ENCODE measurements at regions not wholly inside any gene's neighbourhood (a gene's known extent, or its start where the extent isn't known, plus 50 kb on each side); places are given as distances from the start of the nearest gene placed in this dataset.

DNA sequence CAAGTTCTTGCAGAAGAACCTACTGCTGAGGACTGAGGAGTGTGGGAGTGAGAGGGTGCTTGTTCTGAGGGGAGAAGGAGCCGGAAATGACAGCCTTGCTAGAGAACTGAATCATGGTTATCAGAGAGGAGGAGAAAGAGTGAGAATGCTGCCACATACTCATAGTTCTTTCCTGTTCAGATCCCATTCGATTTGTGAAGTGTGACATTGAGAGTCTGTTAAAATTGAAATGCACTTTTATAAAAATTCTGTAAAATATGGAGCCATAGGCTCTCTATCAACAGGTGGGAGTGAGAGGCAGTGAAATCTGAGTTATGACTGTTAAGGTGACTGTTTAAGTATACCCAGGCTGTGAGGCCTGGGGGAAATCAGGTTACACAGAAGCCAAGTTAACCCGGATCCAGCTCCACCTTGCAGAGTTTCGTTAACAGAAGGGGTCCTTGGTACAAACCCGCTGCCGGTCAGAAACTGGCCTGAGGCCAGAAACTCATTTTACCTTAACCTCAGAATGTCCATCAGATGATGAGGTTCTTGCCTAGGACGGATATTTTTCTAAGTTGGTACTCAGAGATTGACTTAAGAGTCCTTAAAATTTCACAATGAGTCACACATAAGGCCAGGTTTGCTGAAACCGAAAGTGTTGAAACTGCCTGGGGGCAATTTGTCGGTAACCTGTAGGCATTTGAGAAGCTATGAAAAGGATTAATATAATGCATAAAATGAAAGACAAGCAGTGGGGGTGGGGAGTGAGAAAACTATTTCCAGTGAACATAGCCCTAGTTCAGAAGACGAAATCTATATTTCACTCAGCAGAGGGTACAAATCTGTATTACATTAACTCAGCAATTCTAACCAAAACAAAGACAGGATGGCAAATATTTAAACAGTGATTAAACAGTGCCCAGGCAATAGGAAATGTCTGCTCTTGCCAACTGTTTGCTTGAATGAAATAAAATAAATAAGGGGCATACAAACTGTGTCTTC, 350.5 kb downstream of the KCNRG start:
- peak; percentile 60 for DNase-seq

DNA sequence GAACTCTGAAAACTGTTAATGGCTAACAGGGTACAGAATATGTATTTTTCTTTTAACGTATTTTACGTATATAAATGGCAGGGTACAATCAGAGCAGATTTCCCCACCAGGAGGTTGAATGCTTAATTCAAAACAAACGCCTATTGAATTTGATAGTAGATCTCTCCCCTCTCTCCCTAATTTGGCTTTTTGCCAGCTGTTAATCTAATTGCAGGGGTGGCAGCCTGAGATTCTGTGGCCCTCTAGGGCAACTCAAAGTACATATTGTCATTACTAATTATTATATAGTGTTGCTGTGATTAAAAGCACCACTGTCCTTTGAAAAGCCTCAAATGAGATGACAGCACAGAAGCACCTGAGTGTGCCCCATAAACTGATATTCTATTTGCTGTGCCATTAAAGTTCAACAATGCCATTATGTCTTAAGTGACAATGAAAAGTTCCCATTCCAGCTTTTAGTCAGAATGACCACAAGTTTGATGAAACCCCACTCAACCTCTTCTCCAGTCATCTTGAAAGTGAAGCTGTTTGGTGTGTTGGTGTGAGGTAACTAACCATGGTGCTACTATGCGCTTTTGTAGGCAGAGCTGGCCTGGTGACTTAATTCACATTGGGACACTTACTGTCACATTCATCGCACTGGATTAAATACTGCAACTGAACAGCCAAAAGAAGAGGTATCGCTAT, 351.4 kb downstream of the KCNRG start:
- DNase-seq: peak; percentile 45

DNA sequence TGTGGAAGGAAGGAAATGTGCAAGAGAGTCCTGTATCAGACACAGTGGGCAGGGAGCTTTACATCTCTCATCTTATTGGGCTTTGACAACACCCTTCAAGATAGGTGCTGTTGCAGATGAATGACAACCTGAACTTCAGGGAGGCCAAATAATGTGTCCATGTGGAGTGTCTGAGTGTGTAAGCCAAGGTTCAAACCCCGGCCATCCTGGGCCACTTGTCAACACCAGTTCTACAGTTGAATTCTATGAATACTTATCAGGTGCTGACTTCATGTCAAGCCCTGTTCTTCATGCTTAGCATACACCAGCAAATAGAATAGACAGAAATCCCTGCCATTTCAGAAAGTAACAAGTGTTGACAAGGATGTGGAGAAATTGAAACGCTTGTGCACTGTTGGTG, 354.4 kb downstream of the KCNRG start:
- no peak for DNase-seq

DNA sequence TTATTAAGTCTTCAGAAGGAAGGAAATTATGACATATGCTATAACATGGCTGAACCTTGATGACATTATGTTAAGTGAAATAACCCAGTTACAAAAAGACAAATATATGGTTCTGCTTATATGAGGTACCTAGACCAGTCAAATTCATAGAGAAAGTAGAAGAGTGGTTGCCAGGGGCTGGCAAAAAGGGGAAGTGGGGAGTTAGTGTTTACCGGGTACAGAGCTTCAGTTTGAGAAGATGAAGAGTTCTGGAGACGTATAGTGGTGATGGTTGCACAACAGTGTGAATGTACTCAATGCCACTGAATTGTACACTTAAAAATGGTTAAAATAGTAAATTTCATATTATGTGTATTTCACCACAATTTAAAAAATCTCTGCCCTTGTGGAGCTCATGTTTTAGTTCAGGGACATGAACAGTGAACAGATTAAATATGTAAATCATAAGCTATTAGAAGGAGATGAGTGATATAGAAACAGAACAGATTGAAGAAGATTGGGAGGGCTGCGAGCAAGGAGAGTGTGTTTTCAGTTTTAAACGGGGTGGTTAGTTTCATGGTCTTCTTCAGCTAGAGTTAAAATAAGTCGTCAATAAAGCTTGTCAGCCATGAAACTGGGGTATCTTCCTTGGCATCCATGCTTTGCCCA, 355.2 kb downstream of the KCNRG start:
- DNase-seq: no peak

DNA sequence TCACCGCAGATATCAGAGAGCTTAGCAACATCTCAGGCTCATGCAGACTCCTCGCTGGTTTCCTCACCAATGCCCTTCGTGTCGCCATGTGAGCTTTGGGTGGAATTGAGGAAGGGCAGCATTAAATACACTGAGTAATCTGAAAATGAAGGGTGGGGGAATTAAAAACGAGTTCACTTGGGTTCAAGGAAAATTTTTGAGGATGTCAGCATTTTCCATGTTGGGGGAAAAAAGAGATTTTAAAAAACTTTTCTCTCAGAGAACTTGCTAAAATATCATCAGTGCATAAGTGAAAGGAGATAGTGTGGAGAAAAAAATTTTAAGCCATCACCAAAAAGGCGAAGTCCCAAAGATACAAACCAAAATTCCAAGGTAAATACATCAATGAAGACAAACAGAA, 359.3 kb downstream of the KCNRG start:
- DNase-seq: no peak

DNA sequence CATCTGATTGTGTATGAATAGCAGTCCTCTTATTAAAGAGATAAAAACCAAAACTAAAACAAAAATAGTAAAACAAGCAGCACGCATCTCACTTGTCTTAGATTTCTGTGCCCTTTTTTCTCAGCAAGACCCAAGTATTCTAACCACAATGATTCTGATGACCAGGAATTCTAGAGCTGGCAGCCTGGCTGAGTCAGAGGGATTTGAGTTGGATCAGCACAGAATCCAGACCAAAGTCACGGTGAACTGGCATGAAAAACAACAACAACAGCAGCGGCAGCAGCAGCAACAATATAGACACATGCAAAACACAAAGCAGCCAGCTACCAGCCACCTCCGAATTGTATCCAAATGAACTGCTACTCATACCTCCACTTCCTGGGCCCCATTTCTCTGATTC, 360.5 kb downstream of the KCNRG start:
- DNase-seq: no peak

DNA sequence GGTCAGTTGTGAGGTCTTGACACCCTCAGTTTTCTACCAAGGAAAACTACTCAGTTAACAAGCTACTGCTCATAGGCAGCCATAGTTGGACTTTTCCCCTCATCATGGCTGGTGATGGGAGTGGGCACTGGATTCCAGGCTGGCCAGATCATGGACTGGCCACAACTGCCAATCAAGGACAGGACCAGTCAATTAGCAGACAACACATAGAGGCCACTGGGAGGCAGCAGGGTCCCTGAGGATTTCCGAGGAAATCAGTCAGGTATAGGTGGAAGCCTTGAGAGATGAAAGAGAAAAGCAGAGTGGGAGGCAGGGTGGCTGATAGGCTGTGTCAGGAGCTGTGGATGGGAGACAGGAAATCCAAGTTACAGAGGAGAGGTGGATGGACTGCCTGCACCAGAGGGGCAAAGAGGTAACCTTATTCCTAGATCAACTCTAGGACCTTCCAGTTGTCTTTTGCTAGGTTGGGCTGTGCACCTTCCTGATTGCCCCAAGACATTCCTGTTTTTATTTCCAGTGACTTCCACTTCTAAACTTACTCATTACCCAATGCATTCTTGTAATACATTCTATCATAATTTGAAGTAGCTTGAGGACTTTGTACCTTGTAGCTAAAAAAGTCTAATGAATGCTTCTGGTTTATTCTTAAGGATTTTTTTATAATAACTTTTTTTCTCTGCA, 361.8 kb downstream of the KCNRG start:
- DNase-seq: no peak

DNA sequence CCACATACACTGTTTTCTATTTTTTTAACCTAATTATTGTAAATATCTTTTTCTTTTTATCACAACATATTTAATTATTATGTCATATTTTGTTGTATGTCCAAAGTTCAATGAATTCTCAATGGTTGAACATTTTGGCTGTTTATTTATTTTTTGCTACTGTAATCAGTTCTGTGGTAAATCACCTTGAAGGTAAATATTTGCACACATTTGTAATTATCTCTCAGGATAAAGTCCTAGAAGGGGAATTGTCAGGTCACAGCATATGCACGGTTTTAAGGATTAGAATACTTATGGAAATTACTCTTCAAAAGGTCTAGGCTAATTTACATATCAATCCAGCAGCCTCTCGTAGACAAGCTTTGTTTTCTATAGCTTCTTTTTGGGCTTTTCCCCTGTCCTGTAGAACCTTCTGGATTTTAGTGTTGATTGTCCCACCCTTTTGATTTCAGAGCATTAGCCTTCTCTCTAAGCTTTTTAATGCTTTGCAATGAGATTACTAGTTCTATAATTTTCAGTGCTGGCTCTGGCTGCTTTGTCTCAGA, 362.6 kb downstream of the KCNRG start:
- no peak for DNase-seq

DNA sequence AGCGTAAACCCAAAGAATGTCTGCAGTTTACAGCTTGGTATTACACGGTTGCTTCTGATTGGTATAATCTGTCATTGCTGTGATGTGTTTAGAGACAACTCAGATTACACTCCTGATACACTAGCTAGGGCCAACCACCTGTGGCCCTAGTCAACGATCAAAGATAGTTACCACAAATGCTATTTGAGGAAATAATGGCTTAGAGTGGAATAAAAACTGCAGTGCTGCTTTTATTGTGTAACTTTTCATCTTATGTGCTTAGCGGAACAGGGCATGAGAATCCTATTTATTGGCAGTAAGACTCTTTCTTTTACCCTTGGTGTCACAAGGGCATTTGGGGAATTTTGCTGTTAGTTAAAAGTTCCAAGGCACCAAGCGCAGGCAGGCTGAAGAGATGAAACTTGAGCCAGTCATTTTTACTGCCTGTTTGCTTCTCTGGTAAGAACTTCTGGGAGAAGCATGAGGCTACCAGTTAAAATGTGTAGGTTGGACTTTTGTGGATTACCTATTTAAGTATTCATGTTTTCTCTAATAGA, 363.3 kb downstream of the KCNRG start:
- DNase-seq: no peak

DNA sequence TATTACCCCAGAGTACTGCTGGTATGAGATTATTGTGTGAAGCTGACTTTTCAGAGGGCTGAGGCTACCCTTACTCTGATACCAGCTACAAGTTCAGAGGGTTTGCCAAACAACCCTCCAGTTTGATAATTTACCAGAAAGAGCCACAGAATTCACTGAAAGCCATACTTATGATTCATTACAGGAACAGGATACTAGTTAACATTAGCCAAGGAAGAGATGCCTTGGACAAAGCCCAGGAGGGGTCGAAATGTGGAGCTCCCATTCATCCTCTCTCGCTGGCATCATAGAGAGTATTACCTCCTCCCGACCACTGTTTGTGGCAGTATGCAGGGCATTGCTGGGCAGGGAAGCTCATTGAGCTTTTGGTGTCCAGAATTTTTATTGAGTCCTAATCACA, 364.3 kb downstream of the KCNRG start:
- no peak for DNase-seq

DNA sequence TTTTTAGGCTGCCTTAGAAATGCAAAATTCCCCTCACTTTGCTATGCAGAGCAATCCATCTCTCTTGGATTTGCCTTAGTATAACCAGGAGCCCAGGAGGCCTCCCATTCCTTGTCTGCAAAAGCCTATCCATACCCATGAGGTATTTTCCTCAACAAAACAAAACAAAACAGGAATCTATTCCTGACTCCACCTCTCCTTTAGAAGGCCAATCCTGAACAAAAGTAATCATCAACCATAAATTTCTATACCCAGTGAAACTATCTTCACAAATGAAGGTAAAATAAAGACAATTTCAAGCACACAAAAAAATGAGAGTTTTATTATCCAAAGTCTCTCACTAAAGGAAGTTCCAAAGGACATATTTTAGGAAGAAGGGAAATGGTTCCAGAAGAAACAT, 365.7 kb downstream of the KCNRG start:
- DNase-seq: no peak

DNA sequence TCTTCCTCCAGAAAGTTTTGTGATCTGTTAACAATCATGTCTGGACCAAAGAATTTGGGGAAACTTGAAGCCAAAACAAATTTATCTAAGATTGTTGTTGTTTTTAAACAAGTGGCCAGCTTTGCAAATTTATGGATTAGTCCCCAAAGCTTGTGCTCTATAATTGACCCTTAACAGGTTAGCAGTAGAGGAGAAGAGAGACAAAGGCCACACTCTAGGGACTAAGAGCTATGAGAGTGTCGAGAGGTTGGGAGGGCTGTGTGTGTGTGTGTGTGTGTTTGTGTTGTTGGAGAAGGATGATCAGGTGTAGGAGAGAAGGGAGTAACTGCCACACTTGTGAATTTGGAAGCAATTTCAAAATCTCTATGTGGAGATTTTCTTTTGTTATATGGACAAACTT, 367.3 kb downstream of the KCNRG start:
- no peak for DNase-seq

DNA sequence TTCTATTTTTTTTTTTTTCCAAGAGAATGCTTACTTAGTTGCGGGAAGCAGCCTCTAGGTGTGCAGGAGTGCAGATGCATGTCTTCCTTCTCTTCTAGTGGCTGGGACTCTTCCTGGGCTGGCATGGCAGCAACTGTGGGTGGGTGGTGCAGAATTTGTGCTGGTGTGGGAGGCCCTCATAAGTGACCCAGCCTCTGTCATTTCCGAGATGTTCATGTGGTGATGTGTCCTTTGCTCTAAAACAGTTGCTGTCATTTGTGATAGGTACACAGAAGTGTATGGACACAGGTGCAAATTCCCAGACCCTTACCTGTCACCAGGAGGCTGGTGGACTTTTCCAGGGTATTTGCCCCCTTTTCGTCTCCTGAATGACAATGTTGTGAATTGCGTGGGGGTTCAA, 367.7 kb downstream of the KCNRG start:
- no peak for DNase-seq

DNA sequence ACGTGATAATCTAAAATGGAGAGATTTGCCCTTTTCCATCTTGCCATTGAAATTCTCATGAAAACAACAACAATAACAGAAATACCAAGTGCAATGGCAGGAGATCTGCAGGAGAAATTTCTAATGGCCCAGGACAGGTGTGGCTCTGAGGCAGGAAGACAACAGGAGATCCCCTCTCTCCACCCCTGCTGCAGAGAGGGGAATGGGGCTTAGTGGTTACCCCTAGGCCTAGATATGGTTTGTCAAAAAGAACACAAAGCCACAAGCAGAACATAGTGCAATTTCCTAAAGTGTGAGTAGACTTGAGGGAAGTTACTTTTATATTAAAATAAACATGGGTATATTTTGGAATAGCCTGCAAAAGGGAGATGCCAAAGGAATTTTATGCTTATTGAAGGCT, 369.5 kb downstream of the KCNRG start:
- DNase-seq: no peak

DNA sequence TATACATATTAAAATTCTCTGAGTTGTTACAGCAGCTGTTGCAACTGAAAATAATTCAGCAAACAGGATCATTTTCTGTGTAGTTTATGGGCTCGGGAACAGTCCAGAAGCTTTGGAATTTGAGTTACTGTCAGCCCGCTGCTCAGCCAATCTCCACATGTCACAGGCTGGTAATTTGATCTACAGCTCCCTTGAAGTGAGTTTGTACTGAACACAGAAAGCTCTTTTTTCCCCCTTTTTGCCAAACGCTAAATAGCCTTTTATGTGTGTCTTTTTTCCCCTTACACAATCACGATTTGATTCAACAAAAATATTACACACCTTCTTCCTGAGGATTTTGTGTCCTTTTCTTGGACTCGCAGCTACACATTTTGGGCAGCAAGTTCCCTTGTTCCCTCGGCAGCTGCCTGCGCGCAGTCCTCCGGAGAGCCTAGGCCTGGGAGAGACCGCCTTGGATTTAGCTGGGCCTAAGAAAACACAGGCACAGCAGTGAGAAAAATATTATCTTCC, 371.4 kb downstream of the KCNRG start:
- no peak for DNase-seq

DNA sequence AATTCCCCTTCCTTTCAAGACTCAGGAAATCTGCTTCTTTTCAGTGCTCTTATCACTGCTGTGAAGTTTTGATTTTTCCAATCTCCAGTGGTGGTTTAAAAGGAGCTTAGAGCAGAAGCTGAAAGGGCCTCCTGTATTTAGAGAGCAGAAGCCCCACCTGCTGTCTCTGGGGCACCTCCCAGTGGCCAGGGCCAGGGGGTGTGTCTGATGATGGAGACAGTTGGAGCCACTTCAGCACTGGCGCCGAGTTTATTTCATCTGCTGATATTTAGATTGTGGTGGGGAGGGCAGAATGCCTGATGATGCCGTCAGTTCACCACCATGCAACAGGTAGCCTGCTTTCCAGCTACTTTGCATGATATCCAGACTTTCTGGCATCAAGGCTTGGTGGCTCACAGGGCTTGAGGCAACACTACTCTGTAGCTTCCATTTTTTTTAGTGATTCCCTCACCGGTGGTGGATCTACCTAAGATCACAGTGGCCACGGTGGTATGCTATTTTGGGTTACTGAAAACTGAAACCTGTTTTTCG, 371.9 kb downstream of the KCNRG start:
- peak; percentile 30 for DNase-seq

DNA sequence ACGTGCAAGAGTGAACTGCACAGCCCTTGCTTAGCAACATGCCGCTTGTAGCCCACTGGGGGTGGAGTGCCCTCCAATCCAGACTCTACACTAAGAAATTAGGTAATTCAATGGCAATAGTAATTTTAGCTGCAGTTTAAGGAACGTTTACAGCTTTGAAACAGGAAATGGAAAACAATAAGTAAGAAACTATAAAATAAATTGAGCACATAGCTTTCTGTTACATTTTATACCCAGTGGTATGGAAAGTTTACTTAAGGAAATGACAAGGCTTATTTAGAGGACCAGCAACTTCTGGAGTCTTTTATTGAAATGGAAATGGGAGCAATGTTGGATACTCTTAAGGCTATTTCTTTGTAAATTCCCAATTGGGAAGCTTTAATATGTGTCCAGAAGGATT, 373.2 kb downstream of the KCNRG start:
- DNase-seq: no peak

DNA sequence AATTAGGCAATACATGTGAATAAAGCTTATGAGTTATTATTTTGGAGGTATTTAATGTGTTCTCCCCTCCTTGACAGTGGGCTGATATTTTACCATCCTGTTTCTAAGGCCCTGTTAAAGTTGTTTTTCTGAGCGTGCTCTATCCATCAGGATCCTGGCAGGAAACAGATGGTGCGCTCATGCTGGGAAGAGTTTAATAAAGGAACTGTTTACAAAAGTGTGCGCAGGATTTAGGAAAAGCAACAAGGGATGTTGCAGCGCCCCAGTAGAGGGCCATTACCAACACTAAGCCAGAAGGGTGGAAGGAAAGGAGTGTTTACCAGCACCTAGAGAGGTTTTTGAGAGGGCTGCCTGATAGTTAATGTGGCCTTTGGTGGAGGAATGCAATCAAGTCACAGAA, 374.5 kb downstream of the KCNRG start:
- no peak for DNase-seq

DNA sequence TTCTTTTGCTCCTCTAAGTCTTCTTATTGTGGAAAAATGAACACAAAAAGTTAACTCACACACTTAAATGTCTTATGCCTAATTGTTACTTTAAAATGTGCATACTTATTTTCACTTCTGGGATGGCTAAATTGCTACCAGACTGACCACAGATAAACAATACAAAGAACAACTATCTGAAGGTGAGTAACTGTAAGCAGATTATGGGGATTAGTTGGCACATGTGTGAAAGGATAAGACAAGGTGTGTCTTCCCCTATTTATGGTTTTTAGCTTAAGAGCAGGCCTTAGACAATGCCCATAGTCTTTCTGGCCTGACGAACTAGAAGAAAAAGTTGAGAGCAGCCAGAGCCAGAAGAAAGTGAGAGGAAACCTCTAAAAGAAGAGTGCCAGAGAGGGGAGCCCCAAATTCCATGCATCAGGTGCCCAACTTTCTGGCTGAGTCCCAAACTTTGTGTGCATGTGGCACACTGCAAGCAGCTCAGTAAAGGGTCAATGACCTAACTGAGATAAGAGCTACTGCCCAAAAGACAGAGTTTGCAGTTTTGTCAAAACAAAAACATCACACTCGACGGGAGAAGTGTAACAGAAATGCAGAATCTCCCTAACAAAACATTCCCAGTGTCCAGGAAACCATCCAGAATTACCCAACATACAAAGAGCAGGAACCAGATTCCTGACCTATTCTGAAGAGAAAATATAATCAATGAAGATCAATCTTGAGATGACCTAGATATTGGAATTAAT, 375.4 kb downstream of the KCNRG start:
- no peak for DNase-seq

DNA sequence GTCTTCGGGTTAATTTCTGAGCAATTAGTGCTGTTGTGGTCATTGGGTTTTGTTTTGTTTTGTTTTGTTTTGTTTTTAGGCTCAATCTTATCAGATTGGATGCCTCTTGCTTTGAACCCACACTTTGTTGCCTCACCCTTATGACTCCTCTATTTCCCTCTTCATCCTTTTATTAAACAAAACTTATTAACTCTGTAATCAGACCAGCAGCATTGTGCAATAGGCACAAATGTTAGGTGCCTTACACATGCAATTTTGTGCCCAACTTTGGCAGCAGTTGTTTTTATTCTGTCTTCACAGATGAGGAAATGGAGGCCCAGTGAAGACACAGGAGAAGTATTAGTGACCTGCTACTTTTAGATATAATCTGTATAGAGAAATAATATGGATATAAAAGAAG, 377.7 kb downstream of the KCNRG start:
- DNase-seq: no peak

DNA sequence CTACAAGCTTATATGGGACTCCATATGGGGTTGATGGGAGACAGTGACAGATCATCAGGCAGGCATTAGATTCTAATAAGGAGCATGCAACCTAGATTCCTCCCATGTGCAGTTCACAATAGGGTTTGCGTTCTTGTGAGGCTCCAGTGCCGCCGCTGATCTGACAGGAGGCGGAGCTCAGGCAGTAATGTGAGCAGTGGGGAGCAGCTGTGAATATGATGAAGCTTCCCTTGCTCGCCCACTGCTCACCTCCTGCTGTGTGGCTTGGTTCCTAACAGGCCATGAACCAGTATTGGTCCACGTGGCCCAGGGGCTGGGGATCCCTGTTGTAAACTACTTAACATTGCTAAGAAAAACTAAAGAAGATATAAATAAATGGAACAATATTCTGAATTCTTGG, 378.4 kb downstream of the KCNRG start:
- DNase-seq: no peak
